ENCODE measurements at regions not wholly inside any gene's neighbourhood (a gene's known extent, or its start where the extent isn't known, plus 50 kb on each side); places are given as distances from the start of the nearest gene placed in this dataset.

- peaks cover 19% of the 10 kb centered on the region for H3K27me3 ChIP-seq (ENCODE audit: low read depth)
- H3K9me3 ChIP-seq (replicated peaks), result peaks cover 20% of the 10 kb centered on the region
- no peaks in the 10 kb centered on the region for H3K4me1 ChIP-seq
- no peak overlapping the region for H3K4me3 ChIP-seq
- no peak overlapping the region for H3K27ac ChIP-seq (replicated peaks)
- no peak for DNase-seq
- H3K36me3 ChIP-seq, result no peaks in the 10 kb centered on the region
- intact Hi-C loops (cut with micrococcal nuclease), result no loop called here
- no peak for TF ChIP-seq CTCF (IDR thresholded peaks at IDR 0.05; ENCODE audit: borderline replicate concordance)
These were observed 202.1 kb downstream of the IRX2 start for GRCh38 chr5:2549354-2549753.

- H3K27me3 ChIP-seq (ENCODE audit: low read depth), result peaks cover 31% of the 10 kb centered on the region
- H3K9me3 ChIP-seq (replicated peaks), result no peaks in the 10 kb centered on the region
- H3K4me1 ChIP-seq, result no peaks in the 10 kb centered on the region
- no peaks in the 10 kb centered on the region for H3K36me3 ChIP-seq
- intact Hi-C loops (cut with micrococcal nuclease), result no loop called here
- H3K4me3 ChIP-seq, result no peak overlapping the region
- no peak for DNase-seq
- no peak for TF ChIP-seq CTCF (IDR thresholded peaks at IDR 0.05; ENCODE audit: borderline replicate concordance)
- no peak overlapping the region for H3K27ac ChIP-seq (replicated peaks)
These were observed 204.5 kb downstream of the IRX2 start for GRCh38 chr5:2546938-2547337.

- intact Hi-C loops (cut with micrococcal nuclease), result no loop called here
- no peak for DNase-seq
- peaks cover 31% of the 10 kb centered on the region for H3K27me3 ChIP-seq (ENCODE audit: low read depth)
- no peaks in the 10 kb centered on the region for H3K36me3 ChIP-seq
- no peaks in the 10 kb centered on the region for H3K9me3 ChIP-seq (replicated peaks)
- no peak for TF ChIP-seq CTCF (IDR thresholded peaks at IDR 0.05; ENCODE audit: borderline replicate concordance)
- H3K4me1 ChIP-seq, result no peaks in the 10 kb centered on the region
- H3K4me3 ChIP-seq, result no peak overlapping the region
- H3K27ac ChIP-seq (replicated peaks), result no peak overlapping the region
These were observed 207.5 kb downstream of the IRX2 start for GRCh38 chr5:2544003-2544402.

GRCh38 chr5:2542821-2543220 is 208.7 kb downstream of the IRX2 start:
- H3K4me1 ChIP-seq, result no peaks in the 10 kb centered on the region
- DNase-seq, result no peak
- no peak overlapping the region for H3K4me3 ChIP-seq
- intact Hi-C loops (cut with micrococcal nuclease), result no loop called here
- no peak overlapping the region for H3K27ac ChIP-seq (replicated peaks)
- no peaks in the 10 kb centered on the region for H3K9me3 ChIP-seq (replicated peaks)
- no peak for TF ChIP-seq CTCF (IDR thresholded peaks at IDR 0.05; ENCODE audit: borderline replicate concordance)
- peaks cover 38% of the 10 kb centered on the region for H3K27me3 ChIP-seq (ENCODE audit: low read depth)
- no peaks in the 10 kb centered on the region for H3K36me3 ChIP-seq

GRCh38 chr5:2542026-2542425 is 209.5 kb downstream of the IRX2 start:
- TF ChIP-seq CTCF (IDR thresholded peaks at IDR 0.05; ENCODE audit: borderline replicate concordance), result no peak
- H3K27me3 ChIP-seq (ENCODE audit: low read depth), result peaks cover 43% of the 10 kb centered on the region
- no peaks in the 10 kb centered on the region for H3K4me1 ChIP-seq

GRCh38 chr5:2538169-2538568 is 213.3 kb downstream of the IRX2 start:
- H3K4me1 ChIP-seq, result no peaks in the 10 kb centered on the region
- no peak overlapping the region for H3K27ac ChIP-seq (replicated peaks)
- DNase-seq, result no peak
- intact Hi-C loops (cut with micrococcal nuclease), result no loop called here
- no peak for TF ChIP-seq CTCF (IDR thresholded peaks at IDR 0.05; ENCODE audit: borderline replicate concordance)
- no peak overlapping the region for H3K4me3 ChIP-seq
- H3K27me3 ChIP-seq (ENCODE audit: low read depth), result peaks cover 44% of the 10 kb centered on the region
- H3K36me3 ChIP-seq, result no peaks in the 10 kb centered on the region
- H3K9me3 ChIP-seq (replicated peaks), result peaks cover 13% of the 10 kb centered on the region

More at GRCh38 chr5:2542026-2542425, 209.5 kb downstream of the IRX2 start:
- intact Hi-C loops (cut with micrococcal nuclease), result no loop called here
- no peak for DNase-seq
- H3K9me3 ChIP-seq (replicated peaks), result no peaks in the 10 kb centered on the region
- H3K27ac ChIP-seq (replicated peaks), result no peak overlapping the region
- H3K4me3 ChIP-seq, result no peak overlapping the region
- no peaks in the 10 kb centered on the region for H3K36me3 ChIP-seq

Measured in left ventricle myocardium inferior (tissue), 1 donor.